ENCODE measurements at regions not wholly inside any gene's neighbourhood (a gene's known extent, or its start where the extent isn't known, plus 50 kb on each side); places are given as distances from the start of the nearest gene placed in this dataset.

- H3K36me3 ChIP-seq (ENCODE audit: control insufficient read depth in 4 of 4, insufficient read depth in 4 of 4, low read length in 4 of 4): no peaks in the 10 kb centered on the region
- peaks cover 0 to 47% (median 14%) of the 10 kb centered on the region in 5 donors for H3K4me1 ChIP-seq (ENCODE audit: control insufficient read depth in 5 of 5, insufficient read depth in 5 of 5, low read length in 5 of 5)
- no peak for TF ChIP-seq CTCF (IDR thresholded peaks at IDR 0.05; ENCODE audit: control extremely low read depth, extremely low read depth)
- 74 to 82% methylated on average over 3 of the region's 3 CpGs for whole genome bisulfite sequencing, 2 donors
- no peak for ATAC-seq (ENCODE audit: insufficient read depth, low FRiP score)
- DNase-seq: peak in 1 of 3 donors; percentile 50
- no peaks in the 10 kb centered on the region for H3K27me3 ChIP-seq (ENCODE audit: control insufficient read depth in 3 of 3, insufficient read depth in 3 of 3, low read length in 2 of 3)
- no peaks in the 10 kb centered on the region for H3K9me3 ChIP-seq (ENCODE audit: control insufficient read depth in 4 of 4, insufficient read depth in 3 of 4, low read length in 3 of 4)
- H3K4me3 ChIP-seq: no peak overlapping the region
- H3K27ac ChIP-seq (ENCODE audit: low read depth in 1 of 2, low read length in 1 of 2): no peak overlapping the region
- H3K9ac ChIP-seq (ENCODE audit: insufficient read depth in 1 of 2, low read length in 2 of 2): no peak overlapping the region
These were observed 512.1 kb downstream of the RPS24 start for GRCh38 chr10:78545756-78546155.

- WGBS, 2 donors: 86 to 87% methylated on average over 6 of the region's 6 CpGs
- no peak for TF ChIP-seq CTCF (IDR thresholded peaks at IDR 0.05; ENCODE audit: control extremely low read depth, extremely low read depth)
- Histone ChIP-seq H3K9ac (ENCODE audit: insufficient read depth in 1 of 2, low read length in 2 of 2) (no peak overlapping the region), H3K27ac (ENCODE audit: low read depth in 1 of 2, low read length in 1 of 2) (no peak overlapping the region), H3K9me3 (ENCODE audit: control insufficient read depth in 4 of 4, insufficient read depth in 3 of 4, low read length in 3 of 4) (no peaks in the 10 kb centered on the region), H3K36me3 (ENCODE audit: control insufficient read depth in 4 of 4, insufficient read depth in 4 of 4, low read length in 4 of 4) (no peaks in the 10 kb centered on the region), H3K27me3 (ENCODE audit: control insufficient read depth in 3 of 3, insufficient read depth in 3 of 3, low read length in 2 of 3) (no peaks in the 10 kb centered on the region), H3K4me3 (no peak overlapping the region), H3K4me1 (ENCODE audit: control insufficient read depth in 5 of 5, insufficient read depth in 5 of 5, low read length in 5 of 5) (peaks cover 0 to 46% (median 17%) of the 10 kb centered on the region in 5 donors)
- no peak for DNase-seq
- ATAC-seq (ENCODE audit: insufficient read depth, low FRiP score): no peak
These were observed 513.7 kb downstream of the RPS24 start for GRCh38 chr10:78547397-78547796.

DNA sequence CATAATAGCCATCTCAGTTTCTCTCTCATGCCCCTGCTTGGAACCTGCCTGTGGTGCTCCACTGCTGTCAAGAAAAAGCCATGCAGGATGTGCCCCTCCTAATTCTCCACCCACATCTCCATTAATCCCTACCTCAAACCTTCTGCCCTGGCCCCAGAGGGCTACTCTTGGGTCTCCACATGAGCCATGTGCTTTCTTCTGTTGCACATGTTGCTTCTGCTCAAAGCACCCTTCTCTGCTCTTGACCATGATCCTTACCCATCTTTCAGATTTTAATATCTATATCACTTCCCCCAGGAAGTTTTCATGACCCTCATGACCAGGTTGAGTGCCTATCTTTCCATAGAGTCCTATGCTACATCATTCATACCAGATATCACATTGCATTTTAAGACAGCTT lies 514.2 kb downstream of the RPS24 start:
- no peak overlapping the region for H3K4me3 ChIP-seq
- H3K27ac ChIP-seq (ENCODE audit: low read depth in 1 of 2, low read length in 1 of 2): no peak overlapping the region
- peaks cover 0 to 46% (median 17%) of the 10 kb centered on the region in 5 donors for H3K4me1 ChIP-seq (ENCODE audit: control insufficient read depth in 5 of 5, insufficient read depth in 5 of 5, low read length in 5 of 5)
- no peaks in the 10 kb centered on the region for H3K9me3 ChIP-seq (ENCODE audit: control insufficient read depth in 4 of 4, insufficient read depth in 3 of 4, low read length in 3 of 4)
- ATAC-seq (ENCODE audit: insufficient read depth, low FRiP score) (no peak), DNase-seq (no peak)
- no peaks in the 10 kb centered on the region for H3K27me3 ChIP-seq (ENCODE audit: control insufficient read depth in 3 of 3, insufficient read depth in 3 of 3, low read length in 2 of 3)
- no peak overlapping the region for H3K9ac ChIP-seq (ENCODE audit: insufficient read depth in 1 of 2, low read length in 2 of 2)
- no peaks in the 10 kb centered on the region for H3K36me3 ChIP-seq (ENCODE audit: control insufficient read depth in 4 of 4, insufficient read depth in 4 of 4, low read length in 4 of 4)
- TF ChIP-seq CTCF (IDR thresholded peaks at IDR 0.05; ENCODE audit: control extremely low read depth, extremely low read depth): no peak

GRCh38 chr10:78548369-78548768 lies 514.7 kb downstream of the RPS24 start:
- Histone ChIP-seq H3K4me3 (no peak overlapping the region), H3K27ac (ENCODE audit: low read depth in 1 of 2, low read length in 1 of 2) (no peak overlapping the region), H3K9me3 (ENCODE audit: control insufficient read depth in 4 of 4, insufficient read depth in 3 of 4, low read length in 3 of 4) (no peaks in the 10 kb centered on the region), H3K27me3 (ENCODE audit: control insufficient read depth in 3 of 3, insufficient read depth in 3 of 3, low read length in 2 of 3) (no peaks in the 10 kb centered on the region), H3K36me3 (ENCODE audit: control insufficient read depth in 4 of 4, insufficient read depth in 4 of 4, low read length in 4 of 4) (no peaks in the 10 kb centered on the region), H3K4me1 (ENCODE audit: control insufficient read depth in 5 of 5, insufficient read depth in 5 of 5, low read length in 5 of 5) (peaks cover 0 to 43% (median 15%) of the 10 kb centered on the region in 5 donors), H3K9ac (ENCODE audit: insufficient read depth in 1 of 2, low read length in 2 of 2) (no peak overlapping the region)
- DNase-seq (no peak), ATAC-seq (ENCODE audit: insufficient read depth, low FRiP score) (no peak)
- 78 to 83% methylated on average over 3 of the region's 3 CpGs for WGBS, 2 donors
- TF ChIP-seq CTCF (IDR thresholded peaks at IDR 0.05; ENCODE audit: control extremely low read depth, extremely low read depth): no peak

All from lung (tissue), 11 donors.